D721Med (cell line): ENCODE measurements at regions not wholly inside any gene's neighbourhood (a gene's known extent, or its start where the extent isn't known, plus 50 kb on each side); places are given as distances from the start of the nearest gene placed in this dataset.

ENCODE experiments used
- DNase-seq: peaks from one replicate; pipeline ENCODE4 v3.0.0; 2011; ENCODE audit warnings: low spot score; ENCODE audit not compliant: insufficient read length
- FAIRE-seq: peaks from 2 replicates; lab custom pipeline; 2011; peaks lifted over from hg19 to GRCh38; lab: Jason Lieb, UNC
- CTCF ChIP-seq: IDR thresholded peaks from 2 replicates; pipeline ENCODE4 v1.5.1; 2012; ENCODE audit warnings: mild to moderate bottlenecking, control low read depth; ENCODE audit not compliant: insufficient read depth; ENCODE audit errors: missing control alignments

GRCh38 chr1:114209971-114210370 is 56.3 kb upstream of the SYT6 start:
- TF ChIP-seq CTCF, result no peak
- FAIRE-seq (no peak), DNase-seq (no peak)

- no peak for FAIRE-seq
- DNase-seq, result no peak
- no peak for TF ChIP-seq CTCF
These were observed 55.0 kb upstream of the SYT6 start for GRCh38 chr1:114208714-114209113.

- no peak for TF ChIP-seq CTCF
These were observed 54.4 kb upstream of the SYT6 start for GRCh38 chr1:114208106-114208505.

GRCh38 chr1:114207635-114208034 is 54.0 kb upstream of the SYT6 start:
- DNase-seq, result no peak
- no peak for FAIRE-seq
- TF ChIP-seq CTCF, result no peak

More at GRCh38 chr1:114208106-114208505, 54.4 kb upstream of the SYT6 start:
- no peak for FAIRE-seq
- no peak for DNase-seq

DNA sequence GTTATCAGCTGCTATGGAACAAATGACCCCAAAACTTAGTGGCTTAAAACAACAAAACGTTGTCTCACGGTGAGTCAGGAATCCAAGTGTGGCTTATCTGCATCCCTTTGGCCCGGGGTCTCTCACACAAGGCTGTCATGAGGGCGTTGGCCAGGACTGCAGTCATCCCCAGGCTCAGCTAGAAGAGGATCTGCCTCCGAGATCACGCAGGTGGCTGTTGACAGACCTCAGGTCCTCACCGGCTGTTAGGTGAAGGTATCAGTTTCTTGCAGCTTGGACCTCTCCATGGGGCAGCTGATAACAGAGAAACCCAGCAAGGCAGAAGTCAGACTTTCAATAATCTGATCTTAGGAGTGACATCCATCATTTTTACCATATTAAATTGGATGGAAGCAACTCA is 52.7 kb upstream of the SYT6 start:
- TF ChIP-seq CTCF, result no peak
- FAIRE-seq, result no peak
- no peak for DNase-seq

- no peak for FAIRE-seq
- no peak for DNase-seq
- no peak for TF ChIP-seq CTCF
These were observed 50.0 kb upstream of the SYT6 start for GRCh38 chr1:114203595-114204128.
